HG03139 (cell line): ENCODE measurements at regions not wholly inside any gene's neighbourhood (a gene's known extent, or its start where the extent isn't known, plus 50 kb on each side); places are given as distances from the start of the nearest gene placed in this dataset.
A peak's percentile ranks its signal among the peaks of the same experiment; 100 is the strongest.
"Not testable (repeated sequence)": the region's sequence is repeated elsewhere in the genome, so short reads cannot be mapped to it uniquely, and the experiment has no call there.

ENCODE experiments used
- ATAC-seq: cut with Tn5 transposase; IDR thresholded peaks from one replicate; pipeline ENCODE4 v1.9.1; 2021; ENCODE audit not compliant: unreplicated experiment

- no peak for ATAC-seq
Observed at GRCh38 chr3:31096661-31097395, 202.4 kb upstream of the GADL1 start.

DNA sequence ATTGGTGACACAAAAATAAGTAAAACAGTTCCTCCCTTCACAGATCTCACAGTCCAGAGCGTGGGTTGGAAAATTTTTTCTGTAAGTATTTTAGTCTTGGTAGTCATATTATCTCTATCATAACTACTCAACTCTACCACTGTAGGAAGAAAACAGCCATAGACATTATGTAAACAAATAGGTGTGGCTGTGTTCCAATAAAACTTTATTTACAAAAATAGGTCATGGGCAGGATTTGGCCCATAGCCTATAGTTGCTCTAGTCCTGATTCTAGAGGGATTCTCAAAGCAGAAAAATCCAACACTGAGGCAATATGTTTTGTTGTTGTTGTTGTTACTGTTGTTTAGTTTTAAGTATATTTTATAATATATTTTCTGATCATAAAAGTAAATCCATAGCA is 206.1 kb upstream of the GADL1 start:
- ATAC-seq, result no peak

- ATAC-seq, result not testable (repeated sequence)
Observed at GRCh38 chr3:31101285-31101684, 206.8 kb upstream of the GADL1 start.

DNA sequence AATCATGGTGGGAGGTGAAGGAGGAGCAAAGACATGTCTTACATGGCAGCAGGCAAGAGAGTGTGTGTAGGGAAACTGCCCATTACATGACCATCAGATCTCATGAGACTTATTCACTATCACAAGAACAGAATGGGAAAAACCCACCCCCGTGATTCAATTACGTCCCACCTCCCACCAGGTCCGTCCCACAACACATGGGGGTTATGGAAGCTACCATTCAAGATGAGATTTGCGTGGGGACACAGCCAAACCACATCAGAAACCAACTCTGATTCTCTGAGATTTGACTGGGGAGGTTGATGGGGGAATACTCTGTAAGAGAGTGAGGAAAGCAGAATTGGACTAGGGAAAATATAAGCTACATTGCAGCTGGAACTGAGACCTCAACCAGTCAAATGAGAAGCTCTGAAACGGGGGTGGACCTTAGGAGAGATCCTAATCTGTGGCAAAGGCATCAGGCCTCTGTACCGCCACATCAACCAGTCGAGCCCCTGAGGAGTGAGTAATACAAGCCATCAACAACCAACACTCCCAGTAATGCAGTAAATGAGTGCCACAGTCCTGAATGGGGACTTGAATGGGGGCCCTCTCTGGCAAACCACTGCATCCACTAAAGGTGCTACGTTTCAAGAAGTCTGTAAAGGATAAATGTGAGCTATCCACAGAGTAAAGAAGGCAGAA is 207.9 kb upstream of the GADL1 start:
- ATAC-seq, result no peak

DNA sequence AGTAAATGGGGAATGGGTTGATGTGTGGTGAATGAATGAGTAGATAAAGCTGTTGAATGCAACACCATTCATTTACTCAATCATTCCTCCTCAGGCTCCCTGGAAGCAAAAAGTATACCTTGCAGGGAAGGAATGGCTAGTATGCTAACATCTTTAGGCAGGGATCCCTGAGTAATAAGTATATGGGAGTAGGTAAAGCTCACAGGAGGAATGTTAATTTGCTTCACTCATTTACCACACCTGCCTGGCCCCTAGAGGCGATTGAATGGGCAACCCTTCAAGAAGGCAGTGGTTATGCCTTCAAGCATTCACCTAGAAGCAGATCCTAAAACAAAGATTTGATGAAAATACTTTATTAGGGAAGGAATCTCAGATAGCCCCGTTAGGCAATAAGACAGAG is 208.7 kb upstream of the GADL1 start:
- ATAC-seq, result no peak

DNA sequence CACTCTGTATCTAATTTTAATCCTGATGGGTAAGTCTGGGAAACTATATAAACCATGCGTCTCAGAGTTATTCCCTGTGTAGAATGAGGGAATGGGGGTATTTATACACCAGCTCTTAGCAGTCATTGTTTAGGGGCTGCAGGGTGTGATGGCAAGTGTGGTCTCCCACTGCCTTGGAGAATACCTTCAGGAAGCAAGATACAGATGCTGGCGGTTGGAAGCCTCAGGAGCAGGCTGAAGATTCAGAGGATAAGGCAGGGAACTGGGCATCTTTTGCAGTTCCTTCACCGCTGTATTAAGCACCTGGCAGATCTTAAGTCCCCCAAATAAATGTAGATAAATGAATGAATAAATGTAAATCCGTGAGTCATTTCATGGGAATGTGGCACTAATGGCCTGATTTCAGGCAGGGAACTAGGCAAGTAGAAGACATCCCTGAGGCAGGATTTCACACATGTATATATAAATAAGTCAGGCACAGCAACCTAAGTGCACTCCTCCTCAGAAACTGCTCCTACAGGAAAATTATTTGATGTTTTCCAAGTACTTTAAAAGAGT is 209.2 kb upstream of the GADL1 start:
- ATAC-seq, result no peak

- no peak for ATAC-seq
Observed at GRCh38 chr3:31105011-31105410, 210.6 kb upstream of the GADL1 start.

GRCh38 chr3:31105438-31106077 is 211.1 kb upstream of the GADL1 start:
- ATAC-seq, result no peak

DNA sequence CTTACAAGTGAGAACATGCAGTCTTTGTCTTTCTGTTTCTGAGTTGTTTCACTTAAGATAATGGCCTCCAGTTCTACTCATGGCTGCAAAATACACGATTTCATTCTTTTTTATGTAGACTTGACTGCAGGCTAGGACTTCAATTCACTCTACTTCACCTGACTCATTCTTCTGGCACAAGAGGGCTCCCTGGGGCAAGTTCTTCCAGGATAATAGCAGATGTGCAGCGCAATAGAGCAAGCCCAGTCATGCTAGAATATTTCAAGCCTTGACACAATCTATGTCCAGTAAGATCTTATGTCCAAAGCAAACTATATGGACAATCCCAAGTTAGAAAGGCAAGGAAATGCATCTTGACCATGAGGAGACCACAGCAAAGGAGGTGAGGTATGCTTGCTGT is 211.7 kb upstream of the GADL1 start:
- no peak for ATAC-seq

GRCh38 chr3:31106912-31107311 is 212.5 kb upstream of the GADL1 start:
- peak; percentile 71 for ATAC-seq

DNA sequence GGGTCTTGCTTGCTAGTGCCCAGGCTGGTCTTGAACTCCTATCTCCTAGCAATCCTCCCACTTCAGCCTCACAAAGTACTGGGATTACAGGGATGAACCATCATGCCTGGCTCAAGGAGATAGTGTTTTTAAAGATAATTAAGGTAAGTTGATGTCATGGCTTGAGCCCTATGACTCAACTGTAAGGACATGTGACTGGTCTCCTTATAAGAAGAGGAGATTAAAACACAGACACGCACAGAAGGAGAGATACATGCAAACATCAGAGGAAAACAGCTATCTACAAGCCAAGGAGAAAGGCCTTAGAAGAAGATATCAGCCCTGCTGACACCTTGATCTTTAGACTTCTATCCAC is 220.4 kb upstream of the GADL1 start:
- ATAC-seq, result no peak

GRCh38 chr3:31115531-31115930 is 221.1 kb upstream of the GADL1 start:
- not testable (repeated sequence) for ATAC-seq

DNA sequence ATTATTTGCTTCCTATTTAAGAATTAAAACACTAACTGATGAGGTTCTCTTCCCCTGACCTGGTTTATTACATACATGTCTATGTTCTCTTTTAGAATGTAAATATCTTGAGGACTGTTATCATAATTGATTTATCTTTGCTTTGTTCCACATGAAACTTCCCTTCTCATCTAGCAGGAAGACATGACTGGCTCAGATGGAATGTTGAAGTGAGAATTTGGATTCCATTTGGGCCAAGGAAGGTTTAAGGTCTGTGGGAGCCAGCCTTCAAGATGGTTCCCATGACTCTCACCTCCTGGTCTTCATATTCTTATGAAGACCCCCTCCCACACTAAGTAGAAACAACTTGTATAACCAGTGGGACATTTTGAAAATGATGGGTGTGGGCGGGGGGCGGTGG is 222.2 kb upstream of the GADL1 start:
- no peak for ATAC-seq

- no peak for ATAC-seq
Observed at GRCh38 chr3:31117854-31118253, 223.4 kb upstream of the GADL1 start.

DNA sequence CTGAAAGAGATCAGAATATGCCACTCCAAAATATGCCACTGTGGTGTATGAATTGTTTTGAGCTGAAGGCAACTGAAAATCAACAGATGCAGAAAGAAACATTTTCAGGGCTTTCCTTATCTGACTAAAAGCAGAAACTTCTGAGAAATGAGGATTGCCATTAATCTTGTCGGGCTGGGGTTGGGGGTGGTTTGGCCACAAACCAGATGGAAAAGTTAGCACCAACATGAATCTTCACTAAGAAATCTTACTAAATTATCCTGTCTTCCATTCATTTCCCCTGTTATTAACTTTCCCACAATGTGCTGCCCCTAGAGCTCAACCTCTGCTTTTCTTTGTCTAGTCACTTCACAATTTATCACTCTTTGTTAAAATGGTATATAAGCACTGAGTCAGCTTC is 229.9 kb upstream of the GADL1 start:
- no peak for ATAC-seq

DNA sequence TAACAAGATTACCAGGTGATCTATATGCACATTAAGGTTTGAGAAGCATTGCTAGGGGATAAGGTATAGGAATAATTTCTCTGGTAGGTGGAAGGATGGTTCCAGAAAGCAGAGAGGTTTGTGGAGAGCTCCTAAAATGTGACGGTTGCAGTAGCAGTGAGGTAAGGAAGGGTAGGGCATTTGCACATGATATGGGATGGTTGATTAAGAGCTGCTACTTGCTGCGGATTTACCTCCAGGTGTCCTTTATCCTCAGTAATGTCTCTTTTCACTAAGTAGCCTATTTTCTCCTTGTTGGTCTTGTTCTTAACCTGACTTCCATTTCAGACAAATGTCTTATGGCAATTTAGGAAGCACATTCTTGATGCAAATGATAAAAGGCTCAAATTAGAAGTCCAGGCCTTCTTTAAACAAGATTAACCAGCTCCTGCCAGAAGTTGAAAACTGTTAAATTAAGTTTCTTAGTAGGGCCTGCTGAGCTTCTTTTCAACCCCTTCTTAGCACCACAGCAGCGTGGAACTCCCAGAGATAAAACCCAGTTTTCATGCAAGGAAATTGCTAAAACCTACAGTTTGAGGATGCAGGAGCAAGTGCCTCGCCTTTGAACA is 231.1 kb upstream of the GADL1 start:
- ATAC-seq, result no peak

- no peak for ATAC-seq
Observed at GRCh38 chr3:31129241-31129640, 234.8 kb upstream of the GADL1 start.

GRCh38 chr3:31132132-31132769 is 237.8 kb upstream of the GADL1 start:
- ATAC-seq, result no peak

DNA sequence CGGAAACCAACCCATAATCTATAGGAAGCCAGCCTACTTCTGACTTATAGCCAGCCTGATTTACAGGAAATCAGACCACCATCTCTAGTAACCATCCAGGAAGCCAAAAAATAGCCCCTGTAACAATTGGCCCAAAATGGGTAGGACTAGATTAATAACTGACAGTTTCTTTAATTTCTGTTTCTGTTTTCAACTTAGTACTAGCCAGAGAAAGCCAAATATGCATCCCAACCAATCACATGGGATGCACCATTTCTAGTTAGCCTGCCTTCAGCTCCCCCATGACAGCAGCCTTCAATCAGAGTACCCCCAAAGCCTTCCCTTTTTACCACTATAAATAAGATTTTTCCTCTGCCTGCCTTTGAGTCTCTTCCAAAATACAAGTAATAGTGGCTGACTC is 239.1 kb upstream of the GADL1 start:
- no peak for ATAC-seq

- ATAC-seq, result no peak
Observed at GRCh38 chr3:31135546-31135945, 241.1 kb upstream of the GADL1 start.
